Left lung (tissue), 4 donors: ENCODE measurements at regions not wholly inside any gene's neighbourhood (a gene's known extent, or its start where the extent isn't known, plus 50 kb on each side); places are given as distances from the start of the nearest gene placed in this dataset.

ENCODE experiments used
- ATAC-seq: fragments of 200-7000 bp; cut with Tn5 transposase; one replicate; pipeline ENCODE4 v1.9.1; 2020; ENCODE audit warnings: moderate library complexity
- DNase-seq, 4 donors: peaks; one replicate each; pipeline ENCODE4 v3.0.0-alpha.2; 2013 to 2020
- H3K27ac ChIP-seq, 2 donors: fragments of 200-600 bp; sonication (generic) in 1 of 2; one replicate each; pipeline versions ENCODE4 v1.5.0 to v1.8.0; 2020 to 2021
- H3K27me3 ChIP-seq, 2 donors: fragments of 200-600 bp; sonication (generic) in 1 of 2; one replicate each; pipeline versions ENCODE4 v1.5.0 to v1.8.0; 2020 to 2021
- H3K36me3 ChIP-seq, 2 donors: fragments of 200-600 bp; sonication (generic) in 1 of 2; one replicate each; pipeline versions ENCODE4 v1.5.0 to v1.8.0; 2020 to 2021
- H3K4me1 ChIP-seq, 2 donors: fragments of 200-600 bp; one replicate each; pipeline ENCODE4 v1.8.0; 2021
- H3K4me3 ChIP-seq, 2 donors: fragments of 200-600 bp; sonication (generic) in 1 of 2; one replicate each; pipeline versions ENCODE4 v1.5.0 to v1.8.0; 2020 to 2021; ENCODE audit warnings: mild to moderate bottlenecking in 1 of 2
- H3K9me3 ChIP-seq, 2 donors: fragments of 200-600 bp; sonication (generic) in 1 of 2; one replicate each; pipeline versions ENCODE4 v1.5.0 to v1.8.0; 2020 to 2021
- CTCF ChIP-seq, 2 donors: fragments of 200-600 bp; sonication (generic) in 1 of 2; IDR thresholded peaks; one replicate each; pipeline versions ENCODE4 v1.5.0 to v1.8.0; 2021; ENCODE audit warnings: antibody characterized with exemption in 2 of 2
- intact Hi-C, 2 donors: fragments of 100-400 bp; cut with DNase I; formaldehyde crosslinking; loops; one replicate each; pipeline versions ENCODE4 v1.11.2 to v1.14.2; 2022
- donor health status: DM: no; HTN: yes; CAD: no.
- donor health status: DM: no; HTN: no; CAD: no.

- Histone ChIP-seq H3K27me3 (no peaks in the 10 kb centered on the region), H3K9me3 (no peaks in the 10 kb centered on the region), H3K27ac (no peak overlapping the region), H3K4me3 (no peak overlapping the region), H3K4me1 (no peaks in the 10 kb centered on the region), H3K36me3 (no peaks in the 10 kb centered on the region)
- ATAC-seq (no peak), DNase-seq (peak in 2 of 4 donors; percentile 19 to 37)
- intact Hi-C loops: no loop called here
- no peak for TF ChIP-seq CTCF (IDR thresholded peaks at IDR 0.05)
These were observed 281.8 kb downstream of the FAM43A start for GRCh38 chr3:194967151-194968117.

GRCh38 chr3:194970066-194970465 lies 284.4 kb downstream of the FAM43A start:
- no peak for DNase-seq
- no peaks in the 10 kb centered on the region for H3K9me3 ChIP-seq
- no peaks in the 10 kb centered on the region for H3K36me3 ChIP-seq
- no peak for ATAC-seq
- H3K4me1 ChIP-seq: no peaks in the 10 kb centered on the region
- TF ChIP-seq CTCF (IDR thresholded peaks at IDR 0.05): no peak
- H3K27me3 ChIP-seq: no peaks in the 10 kb centered on the region
- no peak overlapping the region for H3K4me3 ChIP-seq
- intact Hi-C loops: no loop called here
- H3K27ac ChIP-seq: no peak overlapping the region

- no peaks in the 10 kb centered on the region for H3K27me3 ChIP-seq
- H3K27ac ChIP-seq: no peak overlapping the region
- ATAC-seq (no peak), DNase-seq (no peak)
- no peaks in the 10 kb centered on the region for H3K9me3 ChIP-seq
- no peak overlapping the region for H3K4me3 ChIP-seq
- H3K36me3 ChIP-seq: no peaks in the 10 kb centered on the region
- peaks cover 0 to 3% of the 10 kb centered on the region in 2 donors for H3K4me1 ChIP-seq
- TF ChIP-seq CTCF (IDR thresholded peaks at IDR 0.05): no peak
- intact Hi-C loops: no loop called here
These were observed 285.3 kb downstream of the FAM43A start for GRCh38 chr3:194971009-194971408.

- no peak for DNase-seq
- Histone ChIP-seq H3K27me3 (no peaks in the 10 kb centered on the region), H3K27ac (no peak overlapping the region), H3K4me1 (peaks cover 0 to 6% of the 10 kb centered on the region in 2 donors), H3K9me3 (no peaks in the 10 kb centered on the region), H3K36me3 (no peaks in the 10 kb centered on the region), H3K4me3 (no peak overlapping the region)
- no peak for ATAC-seq
- intact Hi-C loops: no loop called here
- no peak for TF ChIP-seq CTCF (IDR thresholded peaks at IDR 0.05)
These were observed 286.3 kb downstream of the FAM43A start for GRCh38 chr3:194971965-194972364.

GRCh38 chr3:194972641-194973040 lies 287.0 kb downstream of the FAM43A start:
- Histone ChIP-seq H3K4me3 (no peak overlapping the region), H3K36me3 (no peaks in the 10 kb centered on the region), H3K27me3 (no peaks in the 10 kb centered on the region), H3K9me3 (no peaks in the 10 kb centered on the region), H3K27ac (no peak overlapping the region), H3K4me1 (peaks cover 0 to 6% of the 10 kb centered on the region in 2 donors)
- DNase-seq (no peak), ATAC-seq (peak; percentile 52)
- intact Hi-C loops: no loop called here
- TF ChIP-seq CTCF (IDR thresholded peaks at IDR 0.05): no peak
